OCI-LY3 (cell line): ENCODE measurements at regions not wholly inside any gene's neighbourhood (a gene's known extent, or its start where the extent isn't known, plus 50 kb on each side); places are given as distances from the start of the nearest gene placed in this dataset.
"Not testable (repeated sequence)": the region's sequence is repeated elsewhere in the genome, so short reads cannot be mapped to it uniquely, and the experiment has no call there.

Experiments used
- H2AFZ ChIP-seq: fragments of 200-600, 300-600 bp; shearing (Covaris generic); 2 replicates; pipeline ENCODE4 v1.6.0; 2014; ENCODE audit warnings: antibody characterized with exemption, low read depth, low read length
- H3K27ac ChIP-seq: fragments of 200-600, 300-600 bp; sonication (generic); 2 replicates; pipeline ENCODE4 v1.5.1; 2014; ENCODE audit warnings: mild to moderate bottlenecking, low read length, moderate library complexity, mixed read lengths
- H3K27me3 ChIP-seq: fragments of 200-600, 300-600 bp; sonication (generic); 2 replicates; pipeline ENCODE4 v1.6.1; 2014; ENCODE audit warnings: low read depth, low read length, mixed read lengths
- H3K36me3 ChIP-seq: fragments of 200-600, 300-600 bp; sonication (generic); replicated peaks from 2 replicates; pipeline ENCODE3; 2014; ENCODE audit warnings: low read depth, low read length, mixed read lengths
- H3K4me1 ChIP-seq: fragments of 300-600, 200-600 bp; sonication (generic); 2 replicates; pipeline ENCODE4 v1.6.1; 2014; ENCODE audit warnings: low read length, mixed read lengths
- H3K4me2 ChIP-seq: fragments of 200-600, 300-600 bp; sonication (generic); 2 replicates; pipeline ENCODE4 v1.6.1; 2014; ENCODE audit warnings: low read length, mixed read lengths
- H3K4me3 ChIP-seq: fragments of 300-600, 200-600 bp; sonication (generic); 2 replicates; pipeline ENCODE4 v1.5.1; 2014; ENCODE audit warnings: antibody characterized with exemption, mild to moderate bottlenecking, low read length, moderate library complexity
- H3K79me2 ChIP-seq: fragments of 300-600, 200-600 bp; shearing (Covaris generic); 2 replicates; pipeline ENCODE4 v1.6.1; 2014; ENCODE audit warnings: mild to moderate bottlenecking, low read length, mixed read lengths
- H3K9ac ChIP-seq: fragments of 300-600, 200-600 bp; shearing (Covaris generic); 2 replicates; pipeline ENCODE4 v1.6.0; 2014; ENCODE audit warnings: mild to moderate bottlenecking, low read length, moderate library complexity
- H3K9me3 ChIP-seq: fragments of 200-600, 300-600 bp; shearing (Covaris generic); 2 replicates; pipeline ENCODE4 v1.6.1; 2014; ENCODE audit warnings: low read length, mixed read lengths; ENCODE audit not compliant: insufficient read depth
- H4K20me1 ChIP-seq: fragments of 200-600, 300-600 bp; sonication (generic); 2 replicates; pipeline ENCODE4 v1.6.1; 2016; ENCODE audit warnings: low read length, mixed read lengths; ENCODE audit not compliant: insufficient read depth

- H4K20me1 ChIP-seq, H3K36me3 ChIP-seq, H3K9me3 ChIP-seq, H2AFZ ChIP-seq, H3K79me2 ChIP-seq, H3K4me1 ChIP-seq, H3K4me3 ChIP-seq, H3K4me2 ChIP-seq, H3K27me3 ChIP-seq, H3K27ac ChIP-seq, H3K9ac ChIP-seq: not testable (repeated sequence)
Measured at GRCh38 chr1:143824266-143824665, 147.5 kb downstream of the FAM72C start.

- not testable (repeated sequence) for H3K9me3 ChIP-seq, H3K27me3 ChIP-seq, H3K4me2 ChIP-seq, H3K4me1 ChIP-seq, H3K27ac ChIP-seq, H2AFZ ChIP-seq, H3K9ac ChIP-seq, H3K4me3 ChIP-seq, H4K20me1 ChIP-seq, H3K36me3 ChIP-seq, H3K79me2 ChIP-seq
Measured at GRCh38 chr1:143820058-143820457, 151.7 kb downstream of the FAM72C start.

- H3K9ac ChIP-seq, H3K4me2 ChIP-seq, H3K4me1 ChIP-seq, H3K36me3 ChIP-seq, H3K79me2 ChIP-seq, H3K9me3 ChIP-seq, H3K27me3 ChIP-seq, H2AFZ ChIP-seq, H4K20me1 ChIP-seq, H3K4me3 ChIP-seq, H3K27ac ChIP-seq: not testable (repeated sequence)
Measured at GRCh38 chr1:143816369-143816768, 155.4 kb downstream of the FAM72C start.

GRCh38 chr1:143805374-143805773 is 166.4 kb downstream of the FAM72C start:
- not testable (repeated sequence) for H3K79me2 ChIP-seq, H3K27me3 ChIP-seq, H3K4me2 ChIP-seq, H3K4me3 ChIP-seq, H2AFZ ChIP-seq, H3K9ac ChIP-seq, H3K9me3 ChIP-seq, H3K36me3 ChIP-seq, H3K4me1 ChIP-seq, H4K20me1 ChIP-seq, H3K27ac ChIP-seq

- not testable (repeated sequence) for H3K9me3 ChIP-seq, H3K9ac ChIP-seq, H3K27me3 ChIP-seq, H3K4me1 ChIP-seq, H2AFZ ChIP-seq, H3K27ac ChIP-seq, H4K20me1 ChIP-seq, H3K4me2 ChIP-seq, H3K79me2 ChIP-seq, H3K4me3 ChIP-seq, H3K36me3 ChIP-seq
Measured at GRCh38 chr1:143804707-143805356, 167.0 kb downstream of the FAM72C start.

GRCh38 chr1:143803927-143804411 is 167.8 kb downstream of the FAM72C start:
- H3K79me2 ChIP-seq, H3K9me3 ChIP-seq, H2AFZ ChIP-seq, H3K36me3 ChIP-seq, H3K27me3 ChIP-seq, H3K27ac ChIP-seq, H3K9ac ChIP-seq, H3K4me1 ChIP-seq, H4K20me1 ChIP-seq: not testable (repeated sequence)
- Histone ChIP-seq H3K4me3 (peak overlapping the region; percentile 65), H3K4me2 (peak overlapping the region; percentile 44)

- H4K20me1 ChIP-seq, result not testable (repeated sequence)
Measured at GRCh38 chr1:143803095-143803494, 168.7 kb downstream of the FAM72C start.

GRCh38 chr1:143799568-143800187 is 172.1 kb downstream of the FAM72C start:
- not testable (repeated sequence) for H3K4me2 ChIP-seq, H3K27me3 ChIP-seq, H2AFZ ChIP-seq, H3K27ac ChIP-seq, H3K4me1 ChIP-seq, H3K36me3 ChIP-seq, H3K9ac ChIP-seq, H3K4me3 ChIP-seq, H3K79me2 ChIP-seq, H4K20me1 ChIP-seq, H3K9me3 ChIP-seq

More at GRCh38 chr1:143803095-143803494, 168.7 kb downstream of the FAM72C start:
- not testable (repeated sequence) for H3K9ac ChIP-seq, H3K36me3 ChIP-seq, H3K27ac ChIP-seq, H3K4me3 ChIP-seq, H3K4me2 ChIP-seq, H3K4me1 ChIP-seq, H3K9me3 ChIP-seq, H3K79me2 ChIP-seq, H2AFZ ChIP-seq, H3K27me3 ChIP-seq

- H3K79me2 ChIP-seq, H2AFZ ChIP-seq, H3K4me1 ChIP-seq, H3K9me3 ChIP-seq, H3K9ac ChIP-seq, H3K36me3 ChIP-seq, H3K4me2 ChIP-seq, H3K27me3 ChIP-seq, H3K27ac ChIP-seq, H4K20me1 ChIP-seq, H3K4me3 ChIP-seq: not testable (repeated sequence)
Measured at GRCh38 chr1:143796369-143796768, 175.4 kb downstream of the FAM72C start.
